Colonic mucosa (tissue), 4 donors: ENCODE measurements at regions not wholly inside any gene's neighbourhood (a gene's known extent, or its start where the extent isn't known, plus 50 kb on each side); places are given as distances from the start of the nearest gene placed in this dataset.

Experiments used
- DNase-seq: peaks from one replicate; pipeline ENCODE4 v3.0.0-alpha.2; 2020
- H3K27ac ChIP-seq: fragments of 200-600 bp; one replicate; pipeline ENCODE4 v1.8.0; 2021
- H3K27me3 ChIP-seq: fragments of 200-600 bp; one replicate; pipeline ENCODE4 v1.8.0; 2021
- H3K36me3 ChIP-seq: fragments of 200-600 bp; one replicate; pipeline ENCODE4 v1.8.0; 2021
- H3K4me1 ChIP-seq: fragments of 200-600 bp; one replicate; pipeline ENCODE4 v1.8.0; 2021; ENCODE audit warnings: mild to moderate bottlenecking
- H3K4me3 ChIP-seq: fragments of 200-600 bp; one replicate; pipeline ENCODE4 v1.8.0; 2021
- H3K9ac ChIP-seq, 2 donors: one replicate each; pipeline ENCODE4 v1.7.0; 2013; ENCODE audit warnings: control low read depth in 2 of 2, low read depth in 2 of 2, low read length in 2 of 2
- H3K9me3 ChIP-seq: fragments of 200-600 bp; one replicate; pipeline ENCODE4 v1.8.0; 2021
- intact Hi-C: fragments of 100-400 bp; cut with DNase I; formaldehyde crosslinking; loops from one replicate; pipeline ENCODE4 v1.14.1; 2022
- TF ChIP-seq, protein P1 (sequence below): fragments of 200-600 bp; IDR thresholded peaks from one replicate; pipeline ENCODE4 v1.8.0; 2022; ENCODE audit warnings: antibody characterized with exemption, mild to moderate bottlenecking
- donor health status: healthy.
- donor health status: DM: no; HTN: no; CAD: no.
- donor health status: DM: no; HTN: no; CAD: no.

DNA sequence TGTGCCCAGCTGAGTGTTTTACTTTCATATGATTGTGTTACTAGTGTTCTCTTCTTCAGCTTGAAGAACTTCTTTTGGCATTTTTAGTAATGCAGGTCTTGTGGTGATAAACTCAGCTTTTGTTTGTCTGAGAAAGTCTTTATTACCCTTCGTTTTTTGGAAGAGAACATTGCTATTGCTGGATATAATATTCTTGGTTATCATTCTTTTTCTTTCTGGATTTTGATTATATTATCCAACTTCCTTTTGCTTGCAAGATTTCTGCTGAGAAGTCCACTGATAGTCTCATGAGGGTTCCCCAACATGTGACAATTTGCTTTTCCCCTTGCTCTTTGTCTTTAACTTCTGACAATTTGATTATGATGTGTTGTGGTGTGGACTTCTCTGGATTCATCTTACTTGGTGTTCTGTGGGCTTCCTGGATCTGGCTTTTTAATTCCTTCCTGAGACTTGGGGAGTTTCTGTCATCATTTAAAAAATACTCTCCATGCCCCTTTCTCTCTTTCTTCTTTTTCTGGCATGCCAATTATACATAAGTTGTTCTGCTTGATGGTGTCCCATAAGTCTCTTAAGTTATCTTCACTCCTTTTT lies 416.8 kb downstream of the CCDC91 start:
- DNase-seq, result no peak
- Histone ChIP-seq H3K9me3 (no peaks in the 10 kb centered on the region), H3K4me3 (no peak overlapping the region), H3K9ac (no peak overlapping the region), H3K36me3 (no peaks in the 10 kb centered on the region), H3K27me3 (no peaks in the 10 kb centered on the region), H3K27ac (no peak overlapping the region), H3K4me1 (no peaks in the 10 kb centered on the region)
- intact Hi-C loops, result no loop called here
- TF ChIP-seq, protein P1, sequence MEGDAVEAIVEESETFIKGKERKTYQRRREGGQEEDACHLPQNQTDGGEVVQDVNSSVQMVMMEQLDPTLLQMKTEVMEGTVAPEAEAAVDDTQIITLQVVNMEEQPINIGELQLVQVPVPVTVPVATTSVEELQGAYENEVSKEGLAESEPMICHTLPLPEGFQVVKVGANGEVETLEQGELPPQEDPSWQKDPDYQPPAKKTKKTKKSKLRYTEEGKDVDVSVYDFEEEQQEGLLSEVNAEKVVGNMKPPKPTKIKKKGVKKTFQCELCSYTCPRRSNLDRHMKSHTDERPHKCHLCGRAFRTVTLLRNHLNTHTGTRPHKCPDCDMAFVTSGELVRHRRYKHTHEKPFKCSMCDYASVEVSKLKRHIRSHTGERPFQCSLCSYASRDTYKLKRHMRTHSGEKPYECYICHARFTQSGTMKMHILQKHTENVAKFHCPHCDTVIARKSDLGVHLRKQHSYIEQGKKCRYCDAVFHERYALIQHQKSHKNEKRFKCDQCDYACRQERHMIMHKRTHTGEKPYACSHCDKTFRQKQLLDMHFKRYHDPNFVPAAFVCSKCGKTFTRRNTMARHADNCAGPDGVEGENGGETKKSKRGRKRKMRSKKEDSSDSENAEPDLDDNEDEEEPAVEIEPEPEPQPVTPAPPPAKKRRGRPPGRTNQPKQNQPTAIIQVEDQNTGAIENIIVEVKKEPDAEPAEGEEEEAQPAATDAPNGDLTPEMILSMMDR, result no peak

DNA sequence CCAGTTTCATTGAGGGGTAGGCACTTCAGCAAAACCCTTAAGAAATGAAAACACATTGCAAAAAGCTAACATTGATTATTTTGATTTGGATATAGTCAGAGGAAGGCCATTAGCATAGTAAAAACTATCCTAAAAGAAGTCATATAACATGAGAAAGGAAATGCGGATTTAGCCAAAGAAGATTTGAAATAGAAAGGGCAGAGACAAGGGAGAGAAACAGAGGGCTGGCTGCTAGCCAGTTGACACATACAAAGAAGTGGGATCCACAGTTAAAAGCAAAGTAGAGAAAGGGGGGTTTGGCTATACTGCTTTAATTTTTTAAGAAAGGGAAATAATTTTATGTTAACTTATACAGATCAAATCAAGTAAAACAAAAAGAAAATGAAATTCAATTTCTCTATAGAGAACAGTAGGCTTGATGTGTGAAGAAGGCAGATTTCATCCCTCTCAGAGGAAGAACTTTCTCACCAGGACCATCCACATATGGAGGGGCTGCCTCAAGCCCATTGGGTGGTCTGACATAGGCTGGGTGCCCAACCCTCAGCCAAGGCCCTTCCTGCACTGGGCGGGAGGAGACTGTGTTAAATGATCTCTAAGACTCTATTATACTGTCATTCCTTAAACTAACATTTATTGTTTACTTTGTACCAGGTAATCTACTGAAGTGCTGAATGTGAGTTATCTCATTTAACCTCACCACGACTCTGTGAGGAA lies 420.3 kb downstream of the CCDC91 start:
- TF ChIP-seq, protein P1, result no peak
- Histone ChIP-seq H3K4me1 (no peaks in the 10 kb centered on the region), H3K9ac (no peak overlapping the region), H3K27ac (peak overlapping the region; percentile 6), H3K36me3 (no peaks in the 10 kb centered on the region), H3K9me3 (no peaks in the 10 kb centered on the region), H3K27me3 (no peaks in the 10 kb centered on the region), H3K4me3 (no peak overlapping the region)
- no peak for DNase-seq
- intact Hi-C loops, result no loop called here

DNA sequence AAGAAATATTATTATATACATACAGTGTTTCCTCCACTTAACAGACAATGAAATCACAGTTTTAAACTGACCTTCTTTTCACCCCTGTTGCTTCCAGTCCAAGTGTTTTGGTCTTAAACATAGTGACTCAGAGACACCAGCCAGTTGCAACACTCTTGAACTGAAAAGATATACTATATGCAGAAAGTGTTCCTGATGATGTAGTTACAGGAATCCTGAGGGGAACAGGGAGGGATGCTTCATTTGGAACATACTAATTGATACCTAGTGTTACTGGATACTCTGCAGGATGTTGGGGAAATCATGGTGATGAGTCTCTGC lies 420.8 kb downstream of the CCDC91 start:
- Histone ChIP-seq H3K36me3 (no peaks in the 10 kb centered on the region), H3K9ac (no peak overlapping the region), H3K4me3 (no peak overlapping the region), H3K27me3 (no peaks in the 10 kb centered on the region), H3K9me3 (no peaks in the 10 kb centered on the region), H3K4me1 (no peaks in the 10 kb centered on the region), H3K27ac (peak overlapping the region; percentile 6)
- TF ChIP-seq, protein P1, result no peak
- intact Hi-C loops, result no loop called here
- no peak for DNase-seq

DNA sequence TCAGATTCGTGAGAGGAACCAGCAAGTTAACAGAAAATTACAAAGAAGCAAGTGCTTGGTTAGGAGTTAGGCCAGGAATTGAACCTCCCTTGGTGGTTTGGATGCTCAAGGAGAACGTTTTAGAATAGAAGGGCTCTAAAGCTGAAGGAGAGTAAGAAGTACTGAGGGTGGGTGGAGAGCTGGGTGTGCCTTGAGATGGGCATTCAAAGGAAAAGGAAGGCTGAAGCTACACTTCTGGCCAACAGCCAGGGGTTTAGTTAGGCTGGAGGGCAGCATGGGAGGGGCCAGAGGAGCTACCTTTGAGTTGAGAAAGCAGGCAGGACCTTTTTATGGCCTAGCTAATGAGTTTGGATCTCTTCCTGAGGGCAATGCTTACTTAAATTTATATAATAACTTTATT lies 421.2 kb downstream of the CCDC91 start:
- peak; percentile 71 for DNase-seq
- H3K27ac ChIP-seq, result peak overlapping the region; percentile 6
- intact Hi-C loops, result no loop called here

DNA sequence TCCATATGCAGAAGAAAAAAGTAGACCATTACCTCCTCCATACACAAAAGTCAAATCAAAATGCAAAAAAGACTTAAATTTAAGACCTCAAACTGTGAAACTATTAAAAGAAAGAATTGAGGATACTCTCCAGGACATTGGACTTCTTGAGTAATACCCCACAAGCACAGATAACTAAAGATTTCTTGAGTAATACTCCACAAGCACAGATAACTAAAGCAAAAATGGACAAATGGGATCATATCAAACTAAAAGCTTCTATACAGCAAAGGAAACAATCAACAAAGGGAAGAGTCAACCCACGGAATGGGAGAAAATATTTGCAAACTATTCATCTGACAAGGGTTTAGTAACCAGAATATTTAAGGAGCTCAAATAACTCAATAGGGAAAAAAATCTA lies 427.9 kb downstream of the CCDC91 start:
- intact Hi-C loops, result no loop called here

More for the DNA sequence above, 421.2 kb downstream of the CCDC91 start:
- TF ChIP-seq, protein P1, result no peak
- Histone ChIP-seq H3K4me3 (no peak overlapping the region), H3K4me1 (no peaks in the 10 kb centered on the region), H3K9me3 (no peaks in the 10 kb centered on the region), H3K36me3 (no peaks in the 10 kb centered on the region), H3K9ac (no peak overlapping the region), H3K27me3 (no peaks in the 10 kb centered on the region)

More for the DNA sequence above, 427.9 kb downstream of the CCDC91 start:
- H3K9ac ChIP-seq, result no peak overlapping the region
- no peaks in the 10 kb centered on the region for H3K27me3 ChIP-seq
- DNase-seq, result no peak
- H3K36me3 ChIP-seq, result no peaks in the 10 kb centered on the region
- H3K4me3 ChIP-seq, result no peak overlapping the region
- H3K27ac ChIP-seq, result no peak overlapping the region
- H3K4me1 ChIP-seq, result no peaks in the 10 kb centered on the region
- TF ChIP-seq, protein P1, result no peak
- H3K9me3 ChIP-seq, result no peaks in the 10 kb centered on the region
